ENCODE measurements at regions not wholly inside any gene's neighbourhood (a gene's known extent, or its start where the extent isn't known, plus 50 kb on each side); places are given as distances from the start of the nearest gene placed in this dataset.

- no peak for TF ChIP-seq CHD4 (IDR thresholded peaks at IDR 0.05)
- TF ChIP-seq, protein P1, sequence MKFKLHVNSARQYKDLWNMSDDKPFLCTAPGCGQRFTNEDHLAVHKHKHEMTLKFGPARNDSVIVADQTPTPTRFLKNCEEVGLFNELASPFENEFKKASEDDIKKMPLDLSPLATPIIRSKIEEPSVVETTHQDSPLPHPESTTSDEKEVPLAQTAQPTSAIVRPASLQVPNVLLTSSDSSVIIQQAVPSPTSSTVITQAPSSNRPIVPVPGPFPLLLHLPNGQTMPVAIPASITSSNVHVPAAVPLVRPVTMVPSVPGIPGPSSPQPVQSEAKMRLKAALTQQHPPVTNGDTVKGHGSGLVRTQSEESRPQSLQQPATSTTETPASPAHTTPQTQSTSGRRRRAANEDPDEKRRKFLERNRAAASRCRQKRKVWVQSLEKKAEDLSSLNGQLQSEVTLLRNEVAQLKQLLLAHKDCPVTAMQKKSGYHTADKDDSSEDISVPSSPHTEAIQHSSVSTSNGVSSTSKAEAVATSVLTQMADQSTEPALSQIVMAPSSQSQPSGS (IDR thresholded peaks at IDR 0.05; ENCODE audit: low read length): no peak
- TF ChIP-seq RCOR1 (conservative IDR thresholded peaks at IDR 0.05; ENCODE audit: low read depth, low read length): no peak
- TF ChIP-seq, protein P2, sequence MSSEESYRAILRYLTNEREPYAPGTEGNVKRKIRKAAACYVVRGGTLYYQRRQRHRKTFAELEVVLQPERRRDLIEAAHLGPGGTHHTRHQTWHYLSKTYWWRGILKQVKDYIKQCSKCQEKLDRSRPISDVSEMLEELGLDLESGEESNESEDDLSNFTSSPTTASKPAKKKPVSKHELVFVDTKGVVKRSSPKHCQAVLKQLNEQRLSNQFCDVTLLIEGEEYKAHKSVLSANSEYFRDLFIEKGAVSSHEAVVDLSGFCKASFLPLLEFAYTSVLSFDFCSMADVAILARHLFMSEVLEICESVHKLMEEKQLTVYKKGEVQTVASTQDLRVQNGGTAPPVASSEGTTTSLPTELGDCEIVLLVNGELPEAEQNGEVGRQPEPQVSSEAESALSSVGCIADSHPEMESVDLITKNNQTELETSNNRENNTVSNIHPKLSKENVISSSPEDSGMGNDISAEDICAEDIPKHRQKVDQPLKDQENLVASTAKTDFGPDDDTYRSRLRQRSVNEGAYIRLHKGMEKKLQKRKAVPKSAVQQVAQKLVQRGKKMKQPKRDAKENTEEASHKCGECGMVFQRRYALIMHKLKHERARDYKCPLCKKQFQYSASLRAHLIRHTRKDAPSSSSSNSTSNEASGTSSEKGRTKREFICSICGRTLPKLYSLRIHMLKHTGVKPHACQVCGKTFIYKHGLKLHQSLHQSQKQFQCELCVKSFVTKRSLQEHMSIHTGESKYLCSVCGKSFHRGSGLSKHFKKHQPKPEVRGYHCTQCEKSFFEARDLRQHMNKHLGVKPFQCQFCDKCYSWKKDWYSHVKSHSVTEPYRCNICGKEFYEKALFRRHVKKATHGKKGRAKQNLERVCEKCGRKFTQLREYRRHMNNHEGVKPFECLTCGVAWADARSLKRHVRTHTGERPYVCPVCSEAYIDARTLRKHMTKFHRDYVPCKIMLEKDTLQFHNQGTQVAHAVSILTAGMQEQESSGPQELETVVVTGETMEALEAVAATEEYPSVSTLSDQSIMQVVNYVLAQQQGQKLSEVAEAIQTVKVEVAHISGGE (CRISPR knock-in tag; IDR thresholded peaks at IDR 0.05): no peak
- no peak for TF ChIP-seq ZBTB4 (CRISPR knock-in tag; IDR thresholded peaks at IDR 0.05)
- TF ChIP-seq ZZZ3 (IDR thresholded peaks at IDR 0.05; ENCODE audit: control insufficient read depth, insufficient read length, low read depth): no peak
- no peak for TF ChIP-seq ZBED1 (IDR thresholded peaks at IDR 0.05; ENCODE audit: borderline replicate concordance)
- no peak for TF ChIP-seq HDGF (IDR thresholded peaks at IDR 0.05)
- TF ChIP-seq RB1 (IDR thresholded peaks at IDR 0.05; ENCODE audit: borderline replicate concordance): no peak
Observed at GRCh38 chr20:57040466-57040865, 226.0 kb downstream of the BMP7 start (continued).
